HG03103 (cell line): ENCODE measurements at regions not wholly inside any gene's neighbourhood (a gene's known extent, or its start where the extent isn't known, plus 50 kb on each side); places are given as distances from the start of the nearest gene placed in this dataset.

Experiments used
- ATAC-seq: cut with Tn5 transposase; IDR thresholded peaks from one replicate; pipeline ENCODE4 v1.9.1; 2021; ENCODE audit warnings: low read depth; ENCODE audit not compliant: unreplicated experiment

GRCh38 chr7:3191548-3191947, 109.5 kb upstream of the SDK1 start:
- ATAC-seq = no peak

GRCh38 chr7:3192669-3193068, 108.4 kb upstream of the SDK1 start:
- no peak for ATAC-seq

GRCh38 chr7:3193379-3194120, 107.5 kb upstream of the SDK1 start:
- ATAC-seq = no peak

GRCh38 chr7:3194501-3195141, 106.4 kb upstream of the SDK1 start:
- ATAC-seq = no peak

GRCh38 chr7:3195160-3195559, 105.9 kb upstream of the SDK1 start:
- ATAC-seq = no peak

GRCh38 chr7:3196629-3197400, 104.2 kb upstream of the SDK1 start:
- ATAC-seq = no peak

- no peak for ATAC-seq
Observed at GRCh38 chr7:3197567-3198213, 103.4 kb upstream of the SDK1 start.

- no peak for ATAC-seq
Observed at GRCh38 chr7:3198316-3198715, 102.7 kb upstream of the SDK1 start.

GRCh38 chr7:3200504-3200903, 100.5 kb upstream of the SDK1 start:
- ATAC-seq = no peak

GRCh38 chr7:3201306-3201705, 99.7 kb upstream of the SDK1 start:
- no peak for ATAC-seq

GRCh38 chr7:3201937-3202710, 98.9 kb upstream of the SDK1 start:
- ATAC-seq = no peak

GRCh38 chr7:3204526-3204925, 96.5 kb upstream of the SDK1 start:
- no peak for ATAC-seq

- no peak for ATAC-seq
Observed at GRCh38 chr7:3206101-3206500, 95.0 kb upstream of the SDK1 start.

GRCh38 chr7:3206771-3207191, 94.3 kb upstream of the SDK1 start:
- no peak for ATAC-seq

- no peak for ATAC-seq
Observed at GRCh38 chr7:3207387-3207902, 93.6 kb upstream of the SDK1 start.

- ATAC-seq = no peak
Observed at GRCh38 chr7:3210531-3210930, 90.5 kb upstream of the SDK1 start.

- ATAC-seq = no peak
Observed at GRCh38 chr7:3214090-3214413, 87.0 kb upstream of the SDK1 start.

GRCh38 chr7:3215624-3216585, 85.1 kb upstream of the SDK1 start:
- ATAC-seq = no peak

- no peak for ATAC-seq
Observed at GRCh38 chr7:3217166-3217565, 83.9 kb upstream of the SDK1 start.
